ENCODE measurements at regions not wholly inside any gene's neighbourhood (a gene's known extent, or its start where the extent isn't known, plus 50 kb on each side); places are given as distances from the start of the nearest gene placed in this dataset.

DNA sequence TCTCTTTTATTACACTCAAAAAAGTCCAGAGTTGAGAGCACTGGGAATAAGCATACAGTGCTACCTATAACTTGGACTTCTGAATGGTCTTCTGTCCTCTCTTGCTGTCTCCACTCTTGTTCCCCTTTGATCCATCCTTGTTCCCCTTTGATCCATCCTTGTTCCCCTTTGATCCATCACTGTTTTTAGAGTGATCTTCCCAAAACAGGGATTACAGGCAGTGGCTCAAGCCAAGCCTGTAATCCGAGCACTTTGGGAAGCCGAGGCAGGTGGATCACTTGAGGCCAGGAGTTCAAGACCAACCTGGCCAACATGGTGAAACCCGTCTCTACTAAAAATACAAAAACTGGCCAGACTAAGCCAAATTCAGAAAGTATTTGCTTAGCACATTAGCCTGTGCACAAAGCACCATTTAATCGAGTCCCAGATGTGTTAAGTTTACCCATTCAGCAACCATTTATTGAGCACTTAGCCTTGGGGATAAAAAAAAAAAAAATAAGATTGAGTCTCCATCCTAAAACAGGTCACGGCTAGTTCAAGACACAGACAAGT lies 65.0 kb upstream of the NHSL1 start:
- TF ChIP-seq EZH2 (IDR thresholded peaks at IDR 0.05) (no peak), CTCF (IDR thresholded peaks at IDR 0.05 in 2 of 3, conservative IDR thresholded peaks at IDR 0.05 in 1 of 3; ENCODE audit: borderline replicate concordance in 1 of 3, insufficient read depth in 1 of 3, low read depth in 2 of 3, low read length in 2 of 3) (no peak), RAD21 (IDR thresholded peaks at IDR 0.05; ENCODE audit: low read depth) (no peak), POLR2AphosphoS5 (IDR thresholded peaks at IDR 0.05; ENCODE audit: low read depth, low read length) (no peak), SRF (IDR thresholded peaks at IDR 0.05; ENCODE audit: low read depth) (no peak)
- TF ChIP-seq, protein P1, sequence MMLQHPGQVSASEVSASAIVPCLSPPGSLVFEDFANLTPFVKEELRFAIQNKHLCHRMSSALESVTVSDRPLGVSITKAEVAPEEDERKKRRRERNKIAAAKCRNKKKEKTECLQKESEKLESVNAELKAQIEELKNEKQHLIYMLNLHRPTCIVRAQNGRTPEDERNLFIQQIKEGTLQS (IDR thresholded peaks at IDR 0.05), result no peak
